Esophagus squamous epithelium (tissue), 5 donors: ENCODE measurements at regions not wholly inside any gene's neighbourhood (a gene's known extent, or its start where the extent isn't known, plus 50 kb on each side); places are given as distances from the start of the nearest gene placed in this dataset.

Source experiments
- DNase-seq: peaks from one replicate; lab custom pipeline; 2025; lab: John Stamatoyannopoulos, UW
- H3K27ac ChIP-seq, 4 donors: fragments of 200-600 bp; sonication (generic); one replicate each; pipeline ENCODE4 v1.5.1; 2016 to 2019; ENCODE audit warnings: mild to moderate bottlenecking in 1 of 4
- H3K27me3 ChIP-seq, 4 donors: fragments of 200-600 bp; sonication (generic); 1 replicate in 3 of 4; 2 replicates in 1 of 4; pipeline versions ENCODE4 v1.5.1 to v1.6.0; 2017 to 2021; ENCODE audit warnings: antibody characterized with exemption in 1 of 4
- H3K36me3 ChIP-seq, 3 donors: fragments of 200-600 bp; sonication (generic); one replicate each; pipeline ENCODE4 v1.5.1; 2016 to 2019
- H3K4me1 ChIP-seq, 3 donors: fragments of 200-600 bp; sonication (generic); one replicate each; pipeline ENCODE4 v1.5.1; 2017 to 2019
- H3K4me3 ChIP-seq, 4 donors: fragments of 200-600 bp; sonication (generic); 1 replicate in 3 of 4; 2 replicates in 1 of 4; pipeline ENCODE4 v1.5.1; 2016 to 2019; ENCODE audit warnings: mild to moderate bottlenecking in 2 of 4, moderate library complexity in 1 of 4
- H3K9me3 ChIP-seq, 3 donors: fragments of 200-600 bp; sonication (generic); one replicate each; pipeline ENCODE4 v1.5.1; 2016 to 2019
- POLR2A ChIP-seq, 4 donors: fragments of 450-650 bp; IDR thresholded peaks; one replicate each; pipeline ENCODE4 v1.6.1; 2017; ENCODE audit warnings: antibody characterized with exemption in 4 of 4, mild to moderate bottlenecking in 4 of 4, moderate library complexity in 3 of 4
- WGBS, 2 donors: methylation state at CpG; one replicate each; pipeline ENCODE4 v1.1.5; 2018; 5-methylcytosine and 5-hydroxymethylcytosine counted together
- intact Hi-C: fragments of 100-400 bp; cut with DNase I; formaldehyde crosslinking; loops from one replicate; pipeline ENCODE4 v1.15.0; 2022
- TF ChIP-seq, protein P1 (sequence below), 6 experiments: fragments of 450-650 bp in 4 of 6; fragments of 200-600 bp in 2 of 6; sonication (generic) in 2 of 6; IDR thresholded peaks; one replicate each; pipeline ENCODE4 v1.5.1; 2016 to 2019; ENCODE audit warnings: antibody characterized with exemption in 6 of 6, mild to moderate bottlenecking in 4 of 6, moderate library complexity in 4 of 6
- donor health status: DM: yes; HTN: yes; CAD: no.

DNA sequence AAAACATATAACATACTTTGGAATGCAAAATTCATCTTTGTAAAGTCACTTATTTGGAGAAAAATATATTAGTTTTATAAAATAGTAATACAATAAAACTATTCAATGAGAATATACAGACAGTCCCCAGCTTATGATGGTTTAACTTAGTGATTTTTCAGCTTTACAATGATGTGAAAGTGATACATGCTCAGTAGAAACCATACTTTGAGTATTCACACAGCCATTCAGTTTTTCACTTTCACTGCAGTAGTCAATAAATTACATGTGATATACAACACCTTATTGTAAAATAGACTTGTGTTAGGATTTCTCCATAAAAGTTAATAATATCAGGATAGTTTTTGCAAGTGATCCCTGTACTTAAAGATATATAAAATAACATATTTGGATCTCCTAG is 436.0 kb downstream of the CENPC start:
- intact Hi-C loops = no loop called here
- Histone ChIP-seq H3K4me3 (no peak overlapping the region), H3K4me1 (no peaks in the 10 kb centered on the region), H3K36me3 (no peaks in the 10 kb centered on the region), H3K9me3 (no peaks in the 10 kb centered on the region), H3K27me3 (no peaks in the 10 kb centered on the region), H3K27ac (no peak overlapping the region)
- DNase-seq = no peak
- no peak for TF ChIP-seq POLR2A (IDR thresholded peaks at IDR 0.05)

GRCh38 chr4:67106861-67107460 is 438.3 kb downstream of the CENPC start:
- H3K4me3 ChIP-seq = no peak overlapping the region
- intact Hi-C loops = no loop called here
- H3K36me3 ChIP-seq = no peaks in the 10 kb centered on the region
- DNase-seq = no peak
- no peaks in the 10 kb centered on the region for H3K4me1 ChIP-seq
- H3K9me3 ChIP-seq = no peaks in the 10 kb centered on the region
- TF ChIP-seq POLR2A (IDR thresholded peaks at IDR 0.05) = no peak
- TF ChIP-seq, protein P1, sequence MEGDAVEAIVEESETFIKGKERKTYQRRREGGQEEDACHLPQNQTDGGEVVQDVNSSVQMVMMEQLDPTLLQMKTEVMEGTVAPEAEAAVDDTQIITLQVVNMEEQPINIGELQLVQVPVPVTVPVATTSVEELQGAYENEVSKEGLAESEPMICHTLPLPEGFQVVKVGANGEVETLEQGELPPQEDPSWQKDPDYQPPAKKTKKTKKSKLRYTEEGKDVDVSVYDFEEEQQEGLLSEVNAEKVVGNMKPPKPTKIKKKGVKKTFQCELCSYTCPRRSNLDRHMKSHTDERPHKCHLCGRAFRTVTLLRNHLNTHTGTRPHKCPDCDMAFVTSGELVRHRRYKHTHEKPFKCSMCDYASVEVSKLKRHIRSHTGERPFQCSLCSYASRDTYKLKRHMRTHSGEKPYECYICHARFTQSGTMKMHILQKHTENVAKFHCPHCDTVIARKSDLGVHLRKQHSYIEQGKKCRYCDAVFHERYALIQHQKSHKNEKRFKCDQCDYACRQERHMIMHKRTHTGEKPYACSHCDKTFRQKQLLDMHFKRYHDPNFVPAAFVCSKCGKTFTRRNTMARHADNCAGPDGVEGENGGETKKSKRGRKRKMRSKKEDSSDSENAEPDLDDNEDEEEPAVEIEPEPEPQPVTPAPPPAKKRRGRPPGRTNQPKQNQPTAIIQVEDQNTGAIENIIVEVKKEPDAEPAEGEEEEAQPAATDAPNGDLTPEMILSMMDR (IDR thresholded peaks at IDR 0.05) = no peak
- H3K27me3 ChIP-seq = no peaks in the 10 kb centered on the region
- 31 to 33% methylated on average over 3 of the region's 3 CpGs for WGBS, 2 donors
- no peak overlapping the region for H3K27ac ChIP-seq

DNA sequence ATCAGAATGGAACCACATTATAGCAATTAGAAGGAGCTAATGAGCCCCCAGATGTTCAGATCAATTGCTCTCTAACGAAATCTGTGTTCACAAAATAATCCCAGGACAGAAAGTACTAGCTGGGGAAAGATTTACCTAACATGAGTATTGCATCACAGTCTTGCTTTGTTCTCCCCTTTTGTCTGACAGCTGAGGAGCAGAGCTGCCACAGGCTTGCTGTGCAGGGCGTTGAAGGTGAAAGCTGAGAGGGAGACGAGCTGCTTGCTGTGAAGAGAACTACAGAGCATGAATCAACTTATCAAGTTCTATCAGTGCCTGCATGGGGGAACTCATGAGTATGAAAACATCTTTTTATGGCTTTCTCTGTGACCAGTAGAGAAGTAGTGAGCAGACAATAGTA is 441.2 kb downstream of the CENPC start:
- DNase-seq = no peak
- H3K36me3 ChIP-seq = no peaks in the 10 kb centered on the region
- no peak overlapping the region for H3K27ac ChIP-seq
- intact Hi-C loops = no loop called here
- H3K4me3 ChIP-seq = no peak overlapping the region
- H3K9me3 ChIP-seq = no peaks in the 10 kb centered on the region
- WGBS, 2 donors = 34 to 44% methylated on average over 3 of the region's 3 CpGs
- H3K27me3 ChIP-seq = no peaks in the 10 kb centered on the region
- TF ChIP-seq, protein P1 (IDR thresholded peaks at IDR 0.05) = no peak
- no peak for TF ChIP-seq POLR2A (IDR thresholded peaks at IDR 0.05)
- no peaks in the 10 kb centered on the region for H3K4me1 ChIP-seq

- no peak for DNase-seq
- 62 to 65% methylated on average over 6 of the region's 6 CpGs for WGBS, 2 donors
- TF ChIP-seq POLR2A (IDR thresholded peaks at IDR 0.05) = no peak
- TF ChIP-seq, protein P1 (IDR thresholded peaks at IDR 0.05) = no peak
- no peaks in the 10 kb centered on the region for H3K27me3 ChIP-seq
- H3K27ac ChIP-seq = no peak overlapping the region
- intact Hi-C loops = no loop called here
- no peak overlapping the region for H3K4me3 ChIP-seq
- H3K9me3 ChIP-seq = no peaks in the 10 kb centered on the region
- H3K4me1 ChIP-seq = no peaks in the 10 kb centered on the region
- no peaks in the 10 kb centered on the region for H3K36me3 ChIP-seq
Measured at GRCh38 chr4:67103001-67103747, 442.1 kb downstream of the CENPC start.

- intact Hi-C loops = no loop called here
- Histone ChIP-seq H3K4me1 (no peaks in the 10 kb centered on the region), H3K36me3 (no peaks in the 10 kb centered on the region), H3K4me3 (no peak overlapping the region), H3K9me3 (no peaks in the 10 kb centered on the region), H3K27ac (no peak overlapping the region), H3K27me3 (no peaks in the 10 kb centered on the region)
- no peak for TF ChIP-seq POLR2A (IDR thresholded peaks at IDR 0.05)
- TF ChIP-seq, protein P1 (IDR thresholded peaks at IDR 0.05) = no peak
- DNase-seq = no peak
Measured at GRCh38 chr4:67101612-67102011, 443.7 kb downstream of the CENPC start.
